ENCODE measurements at regions not wholly inside any gene's neighbourhood (a gene's known extent, or its start where the extent isn't known, plus 50 kb on each side); places are given as distances from the start of the nearest gene placed in this dataset.
A peak's percentile ranks its signal among the peaks of the same experiment; 100 is the strongest.

GRCh38 chr11:98180921-98181320 lies 839.8 kb upstream of the CNTN5 start:
- DNase-seq (no peak), ATAC-seq (no peak)
- Histone ChIP-seq H3K9me3 (no peaks in the 10 kb centered on the region), H3K4me3 (no peak overlapping the region), H3K36me3 (no peaks in the 10 kb centered on the region), H3K27me3 (ENCODE audit: low read depth) (no peaks in the 10 kb centered on the region), H3K4me1 (no peaks in the 10 kb centered on the region), H3K27ac (no peak overlapping the region)
- intact Hi-C loops (cut with DNase I) = no loop called here
- no peak for TF ChIP-seq CTCF (IDR thresholded peaks at IDR 0.05)

- Histone ChIP-seq H3K27ac (no peak overlapping the region), H3K4me3 (no peak overlapping the region), H3K27me3 (ENCODE audit: low read depth) (no peaks in the 10 kb centered on the region), H3K36me3 (no peaks in the 10 kb centered on the region), H3K4me1 (no peaks in the 10 kb centered on the region), H3K9me3 (no peaks in the 10 kb centered on the region)
- intact Hi-C loops (cut with DNase I) = no loop called here
- DNase-seq (no peak), ATAC-seq (no peak)
- TF ChIP-seq CTCF (IDR thresholded peaks at IDR 0.05) = no peak
Observed at GRCh38 chr11:98183034-98183433, 837.7 kb upstream of the CNTN5 start.

GRCh38 chr11:98185245-98185644 lies 835.5 kb upstream of the CNTN5 start:
- intact Hi-C loops (cut with DNase I) = no loop called here
- H3K27me3 ChIP-seq (ENCODE audit: low read depth) = no peaks in the 10 kb centered on the region
- no peaks in the 10 kb centered on the region for H3K9me3 ChIP-seq
- H3K4me3 ChIP-seq = no peak overlapping the region
- DNase-seq (no peak), ATAC-seq (peak in 1 of 2 donors; percentile 21)
- H3K36me3 ChIP-seq = no peaks in the 10 kb centered on the region
- H3K4me1 ChIP-seq = no peaks in the 10 kb centered on the region
- TF ChIP-seq CTCF (IDR thresholded peaks at IDR 0.05) = no peak
- H3K27ac ChIP-seq = no peak overlapping the region

GRCh38 chr11:98194611-98195010 lies 826.1 kb upstream of the CNTN5 start:
- Histone ChIP-seq H3K9me3 (no peaks in the 10 kb centered on the region), H3K4me3 (no peak overlapping the region), H3K27ac (no peak overlapping the region), H3K27me3 (ENCODE audit: low read depth) (no peaks in the 10 kb centered on the region), H3K36me3 (no peaks in the 10 kb centered on the region), H3K4me1 (no peaks in the 10 kb centered on the region)
- TF ChIP-seq CTCF (IDR thresholded peaks at IDR 0.05) = no peak
- DNase-seq = no peak
- ATAC-seq = no peak
- intact Hi-C loops (cut with DNase I) = no loop called here

GRCh38 chr11:98195300-98195699 lies 825.4 kb upstream of the CNTN5 start:
- intact Hi-C loops (cut with DNase I) = no loop called here
- ATAC-seq = no peak
- no peak for TF ChIP-seq CTCF (IDR thresholded peaks at IDR 0.05)

GRCh38 chr11:98207086-98207485 lies 813.7 kb upstream of the CNTN5 start:
- intact Hi-C loops (cut with DNase I) = no loop called here
- peak; percentile 36 for DNase-seq
- H3K4me1 ChIP-seq = no peaks in the 10 kb centered on the region
- H3K27me3 ChIP-seq (ENCODE audit: low read depth) = no peaks in the 10 kb centered on the region
- peak in 1 of 2 donors; percentile 15 for ATAC-seq
- no peaks in the 10 kb centered on the region for H3K9me3 ChIP-seq
- H3K36me3 ChIP-seq = no peaks in the 10 kb centered on the region
- H3K4me3 ChIP-seq = no peak overlapping the region
- no peak for TF ChIP-seq CTCF (IDR thresholded peaks at IDR 0.05)
- H3K27ac ChIP-seq = no peak overlapping the region

More at GRCh38 chr11:98195300-98195699, 825.4 kb upstream of the CNTN5 start:
- DNase-seq = no peak
- H3K4me3 ChIP-seq = no peak overlapping the region
- no peaks in the 10 kb centered on the region for H3K27me3 ChIP-seq (ENCODE audit: low read depth)
- no peaks in the 10 kb centered on the region for H3K9me3 ChIP-seq
- H3K27ac ChIP-seq = no peak overlapping the region
- no peaks in the 10 kb centered on the region for H3K36me3 ChIP-seq
- no peaks in the 10 kb centered on the region for H3K4me1 ChIP-seq
